Activated CD4-positive, alpha-beta T cell treated with anti-CD3 and anti-CD28 coated beads, Interleukin-2, amount 50 U/mL, for 24 hours (primary cell): ENCODE measurements at regions not wholly inside any gene's neighbourhood (a gene's known extent, or its start where the extent isn't known, plus 50 kb on each side); places are given as distances from the start of the nearest gene placed in this dataset.

ENCODE experiments used
- DNase-seq, 2 donors: peaks; one replicate each; pipeline ENCODE4 v3.0.0-alpha.2; 2020; ENCODE audit warnings: low read depth in 1 of 2, low spot score in 1 of 2

DNA sequence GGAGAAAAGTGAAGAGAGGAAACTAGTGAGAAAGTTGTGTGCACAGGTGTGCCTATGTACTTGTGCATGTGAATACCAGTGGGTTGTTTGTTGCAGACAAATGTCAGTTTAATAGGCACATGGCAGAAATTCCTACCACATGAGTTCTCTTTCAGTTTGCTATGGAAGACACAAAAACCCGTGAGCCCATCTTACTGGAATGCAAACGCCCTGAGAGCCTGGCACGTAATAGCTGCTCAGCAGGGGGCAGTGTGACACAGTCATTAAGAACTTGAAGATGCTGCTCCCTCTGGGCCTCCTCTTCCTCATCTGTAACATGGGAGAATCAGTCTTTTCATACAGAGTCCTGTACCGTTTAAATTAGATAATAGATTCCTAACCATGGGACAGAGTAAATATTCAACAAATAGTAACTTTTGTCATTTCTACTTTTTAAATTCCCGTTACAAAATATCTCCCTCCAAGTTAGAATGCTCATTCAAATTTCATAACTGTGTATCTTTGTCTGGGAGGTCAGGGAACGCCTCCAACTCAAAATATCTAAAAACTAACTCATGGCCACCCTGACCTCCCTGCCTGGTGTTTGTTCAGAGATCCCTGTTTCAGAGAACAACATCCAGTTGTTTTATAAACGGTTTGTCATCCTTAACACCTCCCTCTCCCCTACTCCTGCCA lies 802.9 kb downstream of the MAFB start:
- no peak for DNase-seq

GRCh38 chr20:39882806-39883205 lies 806.2 kb downstream of the MAFB start:
- no peak for DNase-seq

DNA sequence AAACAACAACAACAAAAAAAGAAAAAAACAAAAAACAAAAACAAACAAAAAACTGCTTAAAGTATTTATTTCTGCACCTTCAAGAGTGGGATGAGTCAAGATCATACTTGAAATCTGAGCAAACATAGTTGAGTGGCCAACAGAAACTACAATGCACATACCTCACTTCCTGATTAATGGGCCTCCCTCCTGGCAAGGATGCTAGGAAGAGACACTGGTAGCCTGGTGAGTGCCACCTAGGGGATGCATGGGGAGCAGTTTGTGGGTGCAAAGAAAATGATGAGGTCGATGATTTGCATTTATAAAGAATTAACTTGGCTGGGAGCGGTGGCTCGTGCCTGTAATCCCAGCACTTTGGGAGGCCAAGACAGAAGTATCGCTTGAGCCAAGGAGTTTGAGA lies 808.1 kb downstream of the MAFB start:
- DNase-seq: no peak

GRCh38 chr20:39879296-39879695 lies 809.7 kb downstream of the MAFB start:
- DNase-seq: no peak

DNA sequence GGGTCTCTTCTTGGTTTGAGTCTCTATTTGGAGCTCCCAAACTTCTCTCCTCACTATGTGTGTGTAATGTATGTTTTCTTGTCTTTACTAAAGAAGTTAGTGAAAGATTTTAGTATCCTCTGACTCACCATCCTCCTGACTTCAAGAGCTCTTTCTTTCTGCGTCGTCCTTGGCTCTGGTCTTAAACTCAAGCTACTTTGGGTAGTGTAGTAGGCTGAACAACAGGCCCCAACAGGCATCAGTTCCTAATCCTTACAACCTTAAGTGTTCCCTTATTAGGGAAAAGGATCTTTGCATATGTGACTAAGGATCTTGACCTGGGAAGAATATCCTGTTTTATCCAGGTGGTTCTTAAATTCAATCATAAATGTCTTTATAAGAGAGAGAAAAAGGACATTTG lies 810.2 kb downstream of the MAFB start:
- no peak for DNase-seq

GRCh38 chr20:39878320-39878719 lies 810.7 kb downstream of the MAFB start:
- DNase-seq: no peak

- no peak for DNase-seq
Observed at GRCh38 chr20:39877788-39878187, 811.2 kb downstream of the MAFB start.

DNA sequence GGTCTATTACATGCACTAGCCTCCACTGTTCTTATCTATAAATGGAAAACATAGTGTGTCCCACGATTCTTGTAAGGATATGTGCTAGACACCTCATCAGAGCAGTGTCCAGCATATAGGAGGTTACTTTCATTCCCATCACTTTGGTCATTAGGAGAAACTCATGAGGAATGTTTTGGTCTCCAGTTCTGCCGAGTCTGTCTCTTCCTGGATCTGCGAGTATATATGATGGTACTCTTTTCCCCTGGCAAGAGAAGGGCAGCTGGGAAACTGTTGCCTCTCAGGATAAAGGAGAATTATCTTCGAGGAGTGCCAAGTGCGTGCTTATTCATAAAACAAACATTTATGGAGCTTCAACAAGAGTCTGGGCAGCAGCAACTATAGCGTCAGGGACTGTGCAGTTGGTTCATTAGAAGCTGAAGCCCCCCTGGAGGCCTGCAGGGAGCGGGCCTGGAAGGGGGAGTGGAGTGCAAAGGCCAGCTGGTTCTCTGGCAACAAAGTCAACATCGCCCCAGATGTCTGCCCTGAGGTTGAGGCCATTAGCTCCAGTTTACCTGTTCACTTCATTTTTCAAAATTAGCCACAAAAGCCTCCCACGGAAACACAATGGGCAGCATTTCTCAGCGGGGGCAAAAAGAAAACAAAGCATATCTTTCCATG lies 811.9 kb downstream of the MAFB start:
- no peak for DNase-seq

GRCh38 chr20:39875492-39876110 lies 813.4 kb downstream of the MAFB start:
- DNase-seq: no peak

DNA sequence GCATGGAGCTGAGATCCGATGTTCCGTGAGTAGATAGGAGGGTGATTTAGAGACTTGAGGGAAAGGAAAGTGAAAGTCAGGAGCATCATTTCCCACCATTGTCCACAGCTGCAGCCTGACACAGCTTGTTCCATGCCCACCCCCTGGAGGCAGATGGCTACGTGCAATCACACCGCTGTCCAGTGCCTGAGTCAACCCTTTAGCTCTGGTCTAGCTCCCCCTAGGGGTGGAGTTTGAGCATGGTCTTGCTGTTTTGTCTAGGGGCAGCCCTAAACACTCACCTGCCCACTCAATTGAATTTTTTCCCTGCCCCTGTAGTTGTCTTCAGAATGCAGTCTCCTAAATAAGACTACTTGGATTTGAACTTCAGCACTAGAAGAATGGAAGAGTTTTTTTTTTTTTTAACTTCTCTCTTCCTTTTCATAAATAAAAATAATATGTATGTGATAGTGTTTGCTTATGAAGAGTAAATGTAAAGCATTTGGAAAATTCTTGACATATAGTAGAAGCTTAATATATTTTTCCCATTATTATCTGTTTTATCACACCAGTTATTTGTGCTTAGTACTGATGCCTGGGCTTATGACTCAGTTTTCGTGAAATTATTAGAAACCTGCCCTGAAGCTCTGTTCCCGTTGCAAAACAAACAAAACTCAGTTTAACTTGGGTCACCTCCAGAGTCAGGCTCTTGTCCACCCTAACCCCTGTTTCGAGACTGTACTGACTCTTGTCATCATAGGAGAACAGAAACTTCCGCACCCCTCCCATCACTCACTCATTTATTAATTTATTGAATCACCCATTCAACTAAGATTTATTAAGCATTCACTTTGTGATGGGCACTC lies 814.8 kb downstream of the MAFB start:
- no peak for DNase-seq

DNA sequence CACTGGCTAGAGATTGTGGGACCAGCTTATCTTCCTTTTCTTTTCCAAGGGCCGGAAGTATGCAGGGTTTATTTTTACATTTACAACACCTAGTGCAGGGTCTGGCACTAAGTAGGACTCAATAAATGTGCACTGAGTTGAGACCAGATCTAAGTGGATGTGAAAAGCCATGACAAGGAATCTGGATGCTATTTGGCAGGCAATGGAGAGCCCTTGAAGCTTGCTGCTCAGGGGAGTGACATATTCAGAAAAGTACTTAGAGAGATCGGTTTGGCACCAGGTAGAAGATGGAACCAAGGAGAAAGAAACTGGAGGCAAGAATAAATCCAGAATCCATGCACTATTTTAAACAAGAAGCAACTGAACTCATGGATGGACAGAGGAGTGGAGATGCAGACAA lies 815.8 kb downstream of the MAFB start:
- DNase-seq: no peak

DNA sequence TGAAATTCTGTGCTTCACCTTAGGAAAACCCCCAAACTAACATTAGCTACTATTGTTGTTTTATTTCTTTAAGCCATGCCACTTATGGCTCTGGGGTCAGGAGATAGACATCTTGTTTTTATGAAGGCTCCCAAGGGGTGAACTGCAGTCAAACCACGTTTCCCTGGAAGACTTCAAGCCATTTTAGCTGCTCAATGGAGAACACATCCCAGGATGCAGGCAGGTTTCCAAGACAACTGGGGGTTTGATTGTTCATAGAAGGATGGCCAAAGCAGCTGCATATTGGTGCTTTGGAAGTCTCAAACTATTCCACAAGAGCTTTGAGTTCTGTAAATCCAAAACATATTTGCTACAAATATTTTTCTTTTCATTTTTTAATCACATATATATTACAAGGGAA lies 818.0 kb downstream of the MAFB start:
- DNase-seq: no peak

DNA sequence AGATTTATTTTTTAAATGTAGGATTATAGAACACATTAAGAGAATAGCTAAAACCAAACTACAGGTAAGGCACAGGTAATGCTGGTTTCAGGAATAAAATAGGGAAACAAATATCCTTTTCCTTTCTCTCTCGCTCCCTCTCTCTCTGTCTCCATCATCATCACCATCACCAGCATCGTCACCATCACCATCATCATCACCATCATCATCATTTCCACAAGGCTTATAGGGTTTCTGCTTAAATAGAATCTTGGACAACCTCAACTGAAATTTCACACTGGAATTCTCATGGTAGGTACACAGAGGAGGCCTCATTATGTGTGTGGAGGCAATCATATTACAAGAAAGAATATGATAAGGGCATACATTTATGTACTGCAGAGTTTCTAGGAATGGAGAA lies 823.6 kb downstream of the MAFB start:
- DNase-seq: no peak

DNA sequence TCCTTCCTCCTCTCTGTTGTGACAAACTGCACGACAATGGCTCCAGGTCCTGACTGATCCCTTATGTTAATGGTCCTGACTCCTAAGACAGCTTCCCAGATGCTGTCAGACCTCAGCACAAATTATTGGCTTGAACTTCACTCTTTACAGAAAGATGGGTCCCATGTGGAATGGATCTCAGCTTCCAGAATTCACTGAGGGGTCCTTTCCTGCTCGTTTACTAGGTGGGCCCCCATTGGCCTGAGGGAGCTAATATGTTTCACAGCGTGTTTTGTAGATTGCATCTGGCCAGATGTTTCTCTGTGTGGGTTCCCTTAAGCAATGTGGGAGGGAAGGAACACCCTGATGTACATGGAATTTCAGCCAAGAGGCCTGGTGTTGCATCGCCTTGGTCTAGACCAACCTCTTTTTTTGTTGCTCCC lies 826.6 kb downstream of the MAFB start:
- no peak for DNase-seq

DNA sequence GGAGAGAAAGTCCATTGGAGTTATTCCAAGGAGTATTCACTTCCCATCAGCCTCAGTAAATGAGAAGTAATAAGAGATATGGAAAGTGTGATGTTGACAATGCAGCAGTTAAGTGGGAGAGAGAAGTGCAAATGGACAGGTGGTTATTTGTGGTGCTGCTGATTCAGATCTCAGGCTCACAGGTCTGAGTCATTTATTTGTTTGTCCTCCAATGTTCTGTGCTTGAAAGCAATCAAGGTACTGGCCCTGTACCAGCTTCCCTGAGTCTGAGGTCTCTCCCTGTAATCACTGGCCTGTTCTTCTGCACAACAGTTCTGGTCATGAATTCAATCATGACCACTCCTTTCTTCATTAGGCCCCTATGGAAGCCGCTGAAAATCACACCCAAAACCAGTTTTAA lies 827.7 kb downstream of the MAFB start:
- DNase-seq: no peak

DNA sequence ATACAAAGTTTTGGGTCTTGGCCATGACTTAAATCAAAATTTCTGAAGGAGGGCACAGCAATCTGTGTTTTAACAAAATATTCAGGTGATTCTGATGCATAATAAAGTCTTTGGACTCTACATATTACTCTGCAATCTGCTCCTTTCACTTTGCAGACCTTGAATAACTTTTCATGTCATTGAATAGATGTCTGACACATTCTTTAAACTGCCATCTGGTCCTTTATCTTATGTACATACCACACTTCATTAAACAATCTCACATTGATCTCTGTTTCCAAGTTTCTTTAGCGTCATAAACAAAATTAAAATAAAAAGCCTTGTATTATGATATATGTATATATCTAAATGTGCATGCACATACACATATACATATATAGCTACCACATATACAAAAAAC lies 831.2 kb downstream of the MAFB start:
- no peak for DNase-seq

- no peak for DNase-seq
Observed at GRCh38 chr20:39857187-39857586, 831.8 kb downstream of the MAFB start.

- DNase-seq: no peak
Observed at GRCh38 chr20:39855799-39856198, 833.2 kb downstream of the MAFB start.

GRCh38 chr20:39855056-39855455 lies 834.0 kb downstream of the MAFB start:
- no peak for DNase-seq

- DNase-seq: no peak
Observed at GRCh38 chr20:39853636-39854035, 835.4 kb downstream of the MAFB start.

- no peak for DNase-seq
Observed at GRCh38 chr20:39853050-39853449, 836.0 kb downstream of the MAFB start.

DNA sequence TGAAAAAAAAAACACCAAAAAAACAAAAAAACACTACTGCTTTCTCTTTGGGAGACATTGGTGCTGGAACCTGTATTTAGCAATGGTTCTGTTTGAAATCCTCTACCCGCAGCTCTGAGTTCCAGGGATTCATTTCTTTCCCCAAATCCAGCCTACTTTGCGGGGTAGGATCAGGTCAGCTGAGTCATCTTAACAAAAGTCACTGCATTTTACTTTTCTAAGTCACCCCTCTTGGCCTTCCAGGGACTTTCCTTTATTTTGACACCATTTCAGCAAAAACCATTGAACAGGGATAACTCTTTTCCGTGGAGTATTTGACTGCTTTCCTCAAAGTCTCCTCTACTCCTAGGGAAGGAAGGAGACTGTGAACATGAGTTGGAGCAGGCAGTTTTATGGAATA lies 837.6 kb downstream of the MAFB start:
- DNase-seq: no peak
